GM12875 (cell line): ENCODE measurements at regions not wholly inside any gene's neighbourhood (a gene's known extent, or its start where the extent isn't known, plus 50 kb on each side); places are given as distances from the start of the nearest gene placed in this dataset.

ENCODE experiments used
- H3K4me3 ChIP-seq: one replicate; pipeline ENCODE4 v1.5.1; 2011; ENCODE audit warnings: low read depth, low read length, control low read depth
- CTCF ChIP-seq: IDR thresholded peaks from 2 replicates; pipeline ENCODE4 v1.5.1; 2011; ENCODE audit warnings: low read depth, mild to moderate bottlenecking, control low read depth, inconsistent platforms, low read length, moderate library complexity, borderline replicate concordance; ENCODE audit not compliant: insufficient read depth

GRCh38 chr10:78910476-78910875 is 158.3 kb upstream of the ZMIZ1 start:
- TF ChIP-seq CTCF = no peak
- H3K4me3 ChIP-seq = no peak overlapping the region

GRCh38 chr10:78910886-78911285 is 157.9 kb upstream of the ZMIZ1 start:
- H3K4me3 ChIP-seq = no peak overlapping the region
- TF ChIP-seq CTCF = no peak

GRCh38 chr10:78911533-78912340 is 157.0 kb upstream of the ZMIZ1 start:
- H3K4me3 ChIP-seq = no peak overlapping the region
- TF ChIP-seq CTCF = no peak

- TF ChIP-seq CTCF = no peak
- no peak overlapping the region for H3K4me3 ChIP-seq
These were observed 156.2 kb upstream of the ZMIZ1 start for GRCh38 chr10:78912361-78913218.

- no peak for TF ChIP-seq CTCF
- no peak overlapping the region for H3K4me3 ChIP-seq
These were observed 155.3 kb upstream of the ZMIZ1 start for GRCh38 chr10:78913219-78914059.

- no peak for TF ChIP-seq CTCF
- H3K4me3 ChIP-seq = no peak overlapping the region
These were observed 154.7 kb upstream of the ZMIZ1 start for GRCh38 chr10:78914060-78914378.
